GM21825 (cell line): ENCODE measurements at regions not wholly inside any gene's neighbourhood (a gene's known extent, or its start where the extent isn't known, plus 50 kb on each side); places are given as distances from the start of the nearest gene placed in this dataset.

Experiments used
- ATAC-seq: cut with Tn5 transposase; IDR thresholded peaks from one replicate; pipeline ENCODE4 v1.9.1; 2021; ENCODE audit warnings: mild to moderate bottlenecking, moderate library complexity; ENCODE audit not compliant: unreplicated experiment

GRCh38 chr3:168476360-168476980, 380.7 kb upstream of the GOLIM4 start:
- ATAC-seq = no peak

DNA sequence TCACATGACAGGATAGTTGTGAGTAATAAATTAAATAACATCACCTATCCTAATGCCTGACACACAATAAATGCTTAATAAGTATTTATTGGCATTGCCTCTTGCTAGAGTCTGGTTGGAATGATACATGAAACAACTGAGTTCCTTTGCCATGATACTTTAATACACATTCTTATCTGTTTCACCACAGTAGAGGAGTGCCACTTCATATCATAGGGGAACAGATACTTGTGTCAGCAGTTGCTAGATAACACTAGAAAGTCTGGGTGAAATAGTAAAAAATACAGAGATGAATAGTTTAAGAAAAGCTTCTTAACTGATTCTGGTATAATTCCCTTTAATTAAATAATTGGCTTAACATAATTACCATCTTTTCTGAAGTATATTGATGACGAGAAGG, 380.0 kb upstream of the GOLIM4 start:
- no peak for ATAC-seq

- ATAC-seq = no peak
Measured at GRCh38 chr3:168473334-168473890, 377.7 kb upstream of the GOLIM4 start.

GRCh38 chr3:168472783-168473182, 377.1 kb upstream of the GOLIM4 start:
- ATAC-seq = no peak

DNA sequence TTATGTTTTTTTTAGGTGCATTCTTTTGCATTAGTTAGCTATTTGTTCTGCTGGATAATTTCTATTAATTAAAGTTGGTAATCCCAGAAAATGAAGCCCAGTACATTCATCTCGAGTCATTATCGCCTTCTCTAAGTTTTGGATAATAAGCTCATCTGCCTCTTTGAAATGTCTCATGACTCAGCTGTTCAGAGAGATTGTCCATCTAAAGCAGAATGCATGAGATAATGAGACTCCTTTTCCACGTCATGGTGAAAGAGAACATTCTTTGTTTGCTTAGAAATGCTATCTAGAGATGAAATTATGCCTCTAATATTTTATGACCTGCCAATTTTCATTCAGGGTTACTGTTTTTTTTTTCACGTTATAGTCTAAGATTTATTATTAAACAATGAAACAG, 374.7 kb upstream of the GOLIM4 start:
- ATAC-seq = no peak

DNA sequence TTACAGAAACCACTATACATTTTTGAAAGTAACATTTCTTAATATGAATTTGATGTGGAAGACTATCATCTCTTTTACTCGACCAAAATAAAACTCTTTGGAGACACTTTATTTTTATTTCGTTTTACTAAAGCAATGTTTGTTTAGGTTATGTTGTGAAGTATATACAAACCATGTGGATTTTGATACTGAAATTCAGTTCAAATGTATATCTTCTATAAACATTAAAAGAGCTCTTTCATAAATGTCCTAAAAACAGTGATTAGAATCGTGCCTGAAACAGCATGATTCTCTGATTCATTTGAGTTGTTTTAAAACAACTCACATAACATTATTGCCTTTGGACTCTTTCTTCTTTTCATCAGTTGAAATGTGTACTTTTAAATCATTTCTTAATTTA, 373.7 kb upstream of the GOLIM4 start:
- no peak for ATAC-seq

DNA sequence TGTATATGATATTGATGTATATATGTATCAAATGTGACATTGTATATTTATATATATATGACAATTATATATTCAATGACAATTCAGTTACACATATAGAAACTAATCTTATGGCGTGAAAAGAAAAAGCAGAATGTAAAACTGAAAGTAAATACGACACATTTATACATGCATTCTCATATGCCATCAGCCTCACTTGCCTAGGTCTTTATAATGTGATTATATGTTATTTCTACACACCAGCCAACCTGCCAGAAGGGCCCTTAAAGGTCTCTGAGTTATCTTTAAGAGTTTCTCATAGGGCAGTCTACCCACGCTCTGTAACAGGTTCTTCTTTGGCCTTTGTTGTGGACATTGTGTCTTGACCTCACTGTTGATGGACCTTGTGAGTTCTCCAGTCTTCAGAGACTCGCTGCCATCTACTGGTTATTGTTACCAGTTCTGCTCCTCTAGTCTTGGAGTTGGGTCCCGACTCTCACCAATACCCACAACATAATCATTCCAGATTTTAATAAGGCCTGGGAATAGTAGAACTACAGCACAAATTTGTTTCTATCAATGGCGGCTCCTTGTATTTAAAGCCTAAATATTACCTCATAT, 371.5 kb upstream of the GOLIM4 start:
- peak; percentile 88 for ATAC-seq

DNA sequence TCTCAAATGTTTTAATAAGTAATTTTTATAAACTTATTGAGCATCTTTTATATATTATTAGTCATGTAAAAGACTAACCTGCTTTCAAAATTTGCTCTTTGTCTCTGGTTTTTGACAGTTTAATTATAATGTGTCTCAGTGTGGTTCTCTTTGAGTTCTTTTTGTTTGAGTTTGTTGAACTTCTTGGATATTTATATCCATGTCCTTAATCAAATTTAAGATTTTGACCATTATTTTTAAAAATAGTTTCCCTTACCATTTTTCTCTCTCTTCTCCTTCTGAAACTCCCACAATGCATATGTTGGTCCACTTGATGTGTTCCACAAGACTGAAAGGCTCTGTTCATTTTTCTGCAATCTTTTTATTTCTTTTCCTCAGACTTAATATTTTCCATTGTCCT, 366.1 kb upstream of the GOLIM4 start:
- no peak for ATAC-seq

GRCh38 chr3:168459226-168459784, 363.6 kb upstream of the GOLIM4 start:
- no peak for ATAC-seq

DNA sequence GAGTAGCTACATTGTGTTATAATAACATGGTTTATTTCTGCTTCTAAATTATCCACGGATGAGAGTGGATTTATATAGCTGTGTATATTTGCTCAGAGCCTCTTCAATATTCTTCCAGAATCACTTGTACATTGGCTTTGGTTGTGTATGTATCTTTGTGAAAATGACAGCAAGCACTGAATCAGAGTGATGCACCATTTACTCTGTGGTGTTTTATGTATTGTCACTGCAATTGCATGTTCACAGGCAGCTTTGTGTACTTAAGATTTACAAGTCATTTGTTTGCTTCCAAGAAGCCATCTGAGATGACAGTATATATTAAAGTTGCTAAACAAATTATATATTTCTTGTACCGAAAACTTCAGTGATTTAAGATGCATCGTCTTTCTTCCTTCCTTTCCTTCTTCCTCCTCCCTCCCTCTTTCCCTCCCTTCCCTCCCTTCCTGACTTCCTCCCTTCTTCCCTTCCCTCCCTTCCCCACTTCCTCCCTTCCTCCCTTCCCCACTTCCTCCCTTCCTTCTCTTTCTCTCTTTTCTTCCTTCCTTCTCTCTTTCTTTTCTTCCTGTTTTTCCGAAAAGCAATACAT, 362.3 kb upstream of the GOLIM4 start:
- ATAC-seq = no peak

- no peak for ATAC-seq
Measured at GRCh38 chr3:168455814-168456213, 360.1 kb upstream of the GOLIM4 start.

GRCh38 chr3:168453623-168454022, 357.9 kb upstream of the GOLIM4 start:
- ATAC-seq = no peak

GRCh38 chr3:168443965-168444364, 348.2 kb upstream of the GOLIM4 start:
- ATAC-seq = no peak

DNA sequence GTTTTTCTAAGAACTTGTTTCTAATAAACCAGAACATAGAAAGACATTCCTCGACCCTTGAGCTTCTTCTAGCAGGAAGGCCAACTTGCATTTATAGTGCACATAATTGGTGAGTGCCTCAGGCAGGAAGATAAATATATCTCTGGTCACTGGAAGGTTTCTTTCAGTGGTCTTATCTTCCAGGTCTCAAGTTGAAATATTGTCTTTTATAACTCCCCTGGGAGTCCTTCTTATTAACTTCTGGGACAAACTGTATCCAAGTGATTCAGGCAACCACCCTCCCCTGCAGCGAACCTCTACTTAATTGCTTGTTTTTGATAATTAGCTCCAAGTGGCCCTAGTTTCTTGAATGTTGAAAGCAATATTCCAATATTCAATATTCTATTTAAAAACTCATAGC, 346.8 kb upstream of the GOLIM4 start:
- ATAC-seq = no peak

GRCh38 chr3:168436245-168436724, 340.6 kb upstream of the GOLIM4 start:
- no peak for ATAC-seq

GRCh38 chr3:168431491-168431890, 335.8 kb upstream of the GOLIM4 start:
- ATAC-seq = no peak

DNA sequence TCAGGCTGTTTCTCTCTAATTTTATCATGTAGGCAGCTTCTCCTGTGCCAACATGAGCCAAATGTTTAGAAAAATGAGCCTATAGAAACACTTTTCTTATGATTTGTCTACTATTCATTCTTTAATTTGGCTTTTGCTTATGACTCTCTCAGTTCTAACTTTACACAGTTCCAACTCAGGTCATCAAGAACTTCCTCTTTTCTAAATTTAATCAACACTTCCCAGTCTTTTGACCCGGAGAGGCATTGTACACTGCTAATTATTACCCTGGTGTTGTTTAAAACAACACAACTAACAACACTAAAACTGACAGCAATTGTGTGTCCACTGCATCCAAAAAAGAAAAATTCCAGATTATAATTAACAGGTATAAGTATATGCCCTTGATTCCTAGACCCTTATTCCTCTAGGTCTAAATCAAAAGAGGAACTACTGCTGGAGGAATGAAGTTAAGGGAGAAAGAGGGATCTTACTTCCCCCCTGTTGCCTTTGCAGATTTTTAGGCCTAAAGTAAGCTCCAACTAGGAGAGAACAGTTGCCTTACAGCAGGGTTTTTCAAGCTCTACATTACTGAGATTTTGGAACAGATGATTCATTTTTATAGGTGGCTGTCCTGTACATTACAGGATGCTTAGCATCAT, 332.2 kb upstream of the GOLIM4 start:
- peak; percentile 55 for ATAC-seq

GRCh38 chr3:168427156-168427555, 331.4 kb upstream of the GOLIM4 start:
- ATAC-seq = no peak

- no peak for ATAC-seq
Measured at GRCh38 chr3:168425936-168426595, 330.3 kb upstream of the GOLIM4 start.

DNA sequence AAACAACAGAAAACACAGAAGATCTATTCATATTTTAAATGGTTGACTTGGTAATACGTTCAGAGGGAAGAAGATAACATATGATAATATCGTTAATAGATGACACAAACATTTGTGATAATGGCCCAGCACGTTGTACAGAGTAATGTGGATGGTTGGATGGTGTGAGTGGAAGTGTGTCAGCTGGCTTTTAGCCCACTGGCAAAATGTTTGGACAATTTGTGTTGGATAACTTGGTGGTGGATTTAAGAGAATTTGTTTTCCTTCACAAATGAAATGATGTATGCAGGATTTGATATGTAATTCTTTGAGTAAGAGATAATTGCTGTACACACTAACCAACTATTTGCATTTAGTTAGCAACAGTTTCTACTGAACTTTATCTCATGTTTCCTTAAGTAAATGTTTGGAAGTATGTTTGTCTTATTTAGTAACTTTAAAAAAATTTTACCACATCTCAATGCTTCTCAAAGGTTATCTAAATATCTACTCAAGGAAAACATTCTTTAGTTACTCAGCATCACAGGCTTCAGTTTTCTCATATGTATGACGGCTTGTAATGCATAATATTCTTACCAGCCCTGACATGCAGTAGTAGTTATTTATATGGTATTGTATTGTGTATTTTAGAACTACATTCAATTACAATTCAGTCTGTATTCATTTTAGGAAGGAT, 328.5 kb upstream of the GOLIM4 start:
- no peak for ATAC-seq
